SK-N-SH treated with all-trans-retinoic acid at 6 μM for 48 hours (cell line): ENCODE measurements at regions not wholly inside any gene's neighbourhood (a gene's known extent, or its start where the extent isn't known, plus 50 kb on each side); places are given as distances from the start of the nearest gene placed in this dataset.

Experiments
- ESRRG ChIP-seq: fragments of 250-450 bp; sonication (Bioruptor Pico); IDR thresholded peaks from 2 replicates; pipeline ENCODE4 v1.6.1; 2021; ENCODE audit warnings: mild to moderate bottlenecking
- RARB ChIP-seq: fragments of 250-450 bp; sonication (Bioruptor Pico); IDR thresholded peaks from 2 replicates; pipeline ENCODE4 v1.8.0; 2021; ENCODE audit warnings: mild to moderate bottlenecking, moderate library complexity
- ZFP3 ChIP-seq: fragments of 250-450 bp; sonication (Bioruptor Pico); IDR thresholded peaks from 2 replicates; pipeline ENCODE4 v1.5.0; 2020; ENCODE audit warnings: mild to moderate bottlenecking, moderate library complexity
- ZNF8 ChIP-seq: fragments of 450-650 bp; formaldehyde crosslinking; IDR thresholded peaks from 2 replicates; pipeline ENCODE4 v1.5.0; 2020; ENCODE audit warnings: mild to moderate bottlenecking, moderate library complexity
- TF ChIP-seq, protein P1 (sequence below): fragments of 250-450 bp; sonication (Bioruptor Pico); IDR thresholded peaks from 2 replicates; pipeline ENCODE4 v1.5.1; 2021; ENCODE audit warnings: mild to moderate bottlenecking, moderate library complexity

DNA sequence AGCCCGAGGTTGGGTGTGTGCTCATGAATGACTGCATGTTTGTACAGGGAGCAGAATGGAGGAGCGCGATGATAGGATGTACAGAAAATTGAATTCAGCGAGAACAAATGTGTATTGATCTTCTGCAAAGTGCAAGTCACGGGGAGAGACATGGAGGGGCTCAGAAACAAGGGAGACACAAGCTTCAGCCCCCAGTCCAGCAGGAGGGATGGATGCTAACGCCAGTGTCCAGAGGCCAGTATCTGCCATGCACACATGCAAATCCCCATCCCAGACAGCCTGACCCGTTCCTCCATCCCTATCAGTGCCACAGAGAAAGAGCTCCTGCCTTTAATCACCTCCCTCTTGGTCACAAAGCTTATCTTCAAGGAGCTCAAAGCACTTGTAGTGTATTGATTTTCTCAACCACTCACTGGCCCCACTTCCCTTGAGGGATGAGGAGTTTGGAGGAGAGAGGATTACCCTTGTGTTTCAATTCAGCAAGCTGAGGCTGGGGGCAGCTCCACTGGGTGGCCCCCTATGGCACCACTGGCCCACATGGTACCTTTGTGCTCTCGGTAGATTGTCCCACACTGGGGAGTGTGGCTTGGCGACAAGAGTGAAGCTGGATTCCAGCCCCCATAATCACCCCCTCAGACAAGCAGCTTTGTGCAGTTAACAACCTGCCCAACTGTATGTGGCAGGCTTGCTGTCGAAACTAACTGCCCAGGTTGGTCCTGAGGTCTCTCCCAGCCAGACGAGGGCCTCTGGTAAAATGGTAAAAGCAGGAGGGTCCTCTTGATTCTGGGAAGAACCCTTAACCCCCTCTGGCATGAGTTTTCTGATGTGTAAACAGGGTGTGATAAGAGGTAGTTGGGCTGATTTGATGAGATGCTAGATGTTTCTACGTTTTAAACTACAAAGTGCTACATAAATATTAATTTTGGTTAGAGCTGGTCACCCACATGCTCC, 151.6 kb upstream of the UNC5B start:
- no peak for TF ChIP-seq RARB (CRISPR knock-in tag)
- TF ChIP-seq ZNF8 (CRISPR knock-in tag) = no peak
- no peak for TF ChIP-seq ZFP3
- no peak for TF ChIP-seq ESRRG
- TF ChIP-seq, protein P1, sequence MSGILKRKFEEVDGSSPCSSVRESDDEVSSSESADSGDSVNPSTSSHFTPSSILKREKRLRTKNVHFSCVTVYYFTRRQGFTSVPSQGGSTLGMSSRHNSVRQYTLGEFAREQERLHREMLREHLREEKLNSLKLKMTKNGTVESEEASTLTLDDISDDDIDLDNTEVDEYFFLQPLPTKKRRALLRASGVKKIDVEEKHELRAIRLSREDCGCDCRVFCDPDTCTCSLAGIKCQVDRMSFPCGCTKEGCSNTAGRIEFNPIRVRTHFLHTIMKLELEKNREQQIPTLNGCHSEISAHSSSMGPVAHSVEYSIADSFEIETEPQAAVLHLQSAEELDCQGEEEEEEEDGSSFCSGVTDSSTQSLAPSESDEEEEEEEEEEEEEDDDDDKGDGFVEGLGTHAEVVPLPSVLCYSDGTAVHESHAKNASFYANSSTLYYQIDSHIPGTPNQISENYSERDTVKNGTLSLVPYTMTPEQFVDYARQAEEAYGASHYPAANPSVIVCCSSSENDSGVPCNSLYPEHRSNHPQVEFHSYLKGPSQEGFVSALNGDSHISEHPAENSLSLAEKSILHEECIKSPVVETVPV (CRISPR knock-in tag) = no peak
